GM12873 (cell line): ENCODE measurements at regions not wholly inside any gene's neighbourhood (a gene's known extent, or its start where the extent isn't known, plus 50 kb on each side); places are given as distances from the start of the nearest gene placed in this dataset.

Experiments used
- TF ChIP-seq, protein P1 (sequence below): IDR thresholded peaks from 2 replicates; pipeline ENCODE4 v1.5.1; 2012; ENCODE audit warnings: low read depth, mild to moderate bottlenecking, moderate library complexity, low read length, control low read depth; ENCODE audit not compliant: insufficient read depth; ENCODE audit errors: missing control alignments

DNA sequence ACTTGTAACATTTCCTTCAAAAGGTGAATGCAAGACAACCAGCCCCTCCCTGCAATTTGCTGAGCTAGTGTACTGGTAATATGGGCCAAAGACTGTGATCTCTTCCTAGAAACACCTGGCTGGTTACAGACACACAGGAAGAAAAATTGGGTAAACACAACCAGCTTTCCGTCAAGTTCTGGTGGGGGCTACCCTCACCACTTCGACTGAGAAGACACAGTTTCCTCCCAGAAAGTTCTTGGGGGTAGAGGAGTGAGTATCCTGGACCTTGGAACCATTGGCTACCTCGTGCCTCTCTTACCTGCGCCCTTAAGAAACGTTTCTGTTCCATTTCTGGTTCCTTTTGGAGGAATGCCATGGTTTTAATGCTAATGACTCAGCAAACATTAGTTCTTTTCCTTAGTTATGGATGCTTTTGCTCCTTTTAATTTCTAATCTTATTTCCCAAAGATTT is 120.9 kb upstream of the DLX2 start:
- TF ChIP-seq, protein P1, sequence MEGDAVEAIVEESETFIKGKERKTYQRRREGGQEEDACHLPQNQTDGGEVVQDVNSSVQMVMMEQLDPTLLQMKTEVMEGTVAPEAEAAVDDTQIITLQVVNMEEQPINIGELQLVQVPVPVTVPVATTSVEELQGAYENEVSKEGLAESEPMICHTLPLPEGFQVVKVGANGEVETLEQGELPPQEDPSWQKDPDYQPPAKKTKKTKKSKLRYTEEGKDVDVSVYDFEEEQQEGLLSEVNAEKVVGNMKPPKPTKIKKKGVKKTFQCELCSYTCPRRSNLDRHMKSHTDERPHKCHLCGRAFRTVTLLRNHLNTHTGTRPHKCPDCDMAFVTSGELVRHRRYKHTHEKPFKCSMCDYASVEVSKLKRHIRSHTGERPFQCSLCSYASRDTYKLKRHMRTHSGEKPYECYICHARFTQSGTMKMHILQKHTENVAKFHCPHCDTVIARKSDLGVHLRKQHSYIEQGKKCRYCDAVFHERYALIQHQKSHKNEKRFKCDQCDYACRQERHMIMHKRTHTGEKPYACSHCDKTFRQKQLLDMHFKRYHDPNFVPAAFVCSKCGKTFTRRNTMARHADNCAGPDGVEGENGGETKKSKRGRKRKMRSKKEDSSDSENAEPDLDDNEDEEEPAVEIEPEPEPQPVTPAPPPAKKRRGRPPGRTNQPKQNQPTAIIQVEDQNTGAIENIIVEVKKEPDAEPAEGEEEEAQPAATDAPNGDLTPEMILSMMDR: no peak

DNA sequence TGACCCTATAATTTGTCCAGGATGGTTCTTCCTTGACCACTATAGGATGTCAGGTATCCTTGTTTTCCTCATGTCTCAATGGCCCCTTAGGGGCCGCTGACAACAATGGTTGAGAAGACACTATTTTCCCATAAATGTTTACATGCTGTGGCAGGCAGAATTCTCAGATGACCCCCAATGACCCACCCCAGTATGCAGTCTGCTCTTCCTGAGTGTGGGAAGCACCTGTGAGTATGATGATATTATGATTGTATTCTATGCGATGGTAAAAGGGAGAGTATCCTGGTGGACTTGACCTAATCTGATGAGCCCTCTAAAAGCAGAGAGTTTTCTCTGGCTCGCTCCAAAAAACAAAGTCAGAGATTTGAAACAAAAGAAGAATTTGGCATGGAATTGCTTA is 123.1 kb upstream of the DLX2 start:
- TF ChIP-seq, protein P1: no peak

DNA sequence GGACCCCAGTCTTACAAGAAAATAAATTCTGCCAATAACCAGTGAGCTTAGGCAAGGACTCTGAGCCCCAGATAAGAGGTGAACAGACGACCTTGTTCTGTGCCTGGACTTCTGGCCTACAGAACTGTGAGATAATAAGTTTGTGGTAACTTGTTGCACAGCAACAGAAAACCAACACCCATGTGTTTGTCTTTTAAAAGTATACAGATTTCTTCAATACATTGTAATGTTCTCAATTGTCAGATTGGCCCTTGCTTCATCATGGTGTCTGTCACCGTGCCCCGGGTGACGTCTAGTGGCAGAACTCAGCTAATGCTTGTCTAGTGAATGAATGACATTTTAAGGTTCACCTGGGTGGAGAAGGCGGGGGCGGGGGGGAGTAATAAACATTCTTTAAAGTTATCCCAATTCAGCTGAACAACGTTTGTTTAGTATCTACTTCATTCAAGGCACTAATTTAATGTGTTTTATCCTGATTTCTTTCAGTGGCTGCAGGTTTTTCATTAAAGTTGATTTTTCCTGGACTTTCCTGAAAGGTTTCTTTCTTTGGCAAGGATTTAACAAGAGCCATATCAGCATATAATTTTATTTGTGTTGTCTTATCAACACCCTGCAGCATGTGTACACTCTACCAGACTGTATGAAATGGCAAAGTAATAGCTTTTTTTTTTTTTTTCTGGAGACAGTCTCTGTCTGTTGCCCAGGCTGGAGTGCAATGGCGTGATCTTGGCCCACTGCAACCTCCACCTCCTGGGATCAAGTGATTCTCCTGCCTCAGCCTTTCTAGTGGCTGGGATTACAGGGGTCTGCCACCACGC is 123.8 kb upstream of the DLX2 start:
- TF ChIP-seq, protein P1: no peak

DNA sequence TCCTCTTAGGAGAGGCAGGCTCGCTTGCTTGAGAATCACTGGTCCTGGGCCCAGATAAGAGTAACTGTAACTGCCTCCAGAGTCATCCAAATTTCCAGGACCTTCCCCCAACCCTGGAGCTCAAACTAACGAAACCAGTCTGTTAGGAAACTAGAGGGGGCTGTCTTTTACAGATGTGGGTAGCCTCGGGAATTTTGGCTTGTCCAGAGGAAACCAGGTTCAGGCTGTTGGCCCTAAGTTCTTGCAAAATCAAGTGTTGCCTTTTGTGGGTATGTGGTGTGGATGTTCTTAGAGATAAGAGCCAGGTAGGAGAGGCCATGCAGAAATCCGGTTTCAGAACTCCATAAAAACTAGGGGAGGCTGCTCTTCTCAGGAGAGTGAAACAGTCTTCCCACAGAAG is 125.0 kb upstream of the DLX2 start:
- TF ChIP-seq, protein P1: no peak

DNA sequence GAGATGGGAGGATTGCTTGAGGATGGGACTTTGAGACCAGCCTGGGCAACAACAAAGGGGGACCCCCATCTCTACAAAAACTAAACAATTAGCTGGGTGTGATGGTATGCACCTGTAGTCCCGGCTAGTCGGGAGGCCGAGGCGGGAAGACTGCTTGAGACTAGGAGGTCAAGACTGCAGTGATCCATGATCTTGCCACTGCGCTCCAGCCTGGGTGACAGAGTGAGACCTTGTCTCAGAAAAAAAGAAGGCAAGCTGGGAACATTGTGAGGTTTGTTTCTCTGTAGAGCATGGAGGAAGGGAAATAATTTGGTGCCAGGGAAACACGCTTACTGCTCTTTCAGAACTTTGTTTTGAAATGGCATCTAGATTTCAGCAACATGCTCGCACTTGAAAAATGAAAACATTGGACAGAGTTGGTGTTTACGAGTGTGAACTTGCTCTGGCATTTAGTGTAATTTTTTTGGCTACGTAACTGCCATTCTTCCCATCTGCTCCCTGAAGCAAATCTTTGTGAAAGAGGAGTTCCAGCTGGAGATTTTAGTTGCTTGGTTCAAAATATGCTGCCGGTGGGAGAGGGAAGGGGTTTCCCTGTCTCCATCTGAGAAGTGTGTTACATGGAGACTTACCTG is 125.6 kb upstream of the DLX2 start:
- TF ChIP-seq, protein P1: no peak

DNA sequence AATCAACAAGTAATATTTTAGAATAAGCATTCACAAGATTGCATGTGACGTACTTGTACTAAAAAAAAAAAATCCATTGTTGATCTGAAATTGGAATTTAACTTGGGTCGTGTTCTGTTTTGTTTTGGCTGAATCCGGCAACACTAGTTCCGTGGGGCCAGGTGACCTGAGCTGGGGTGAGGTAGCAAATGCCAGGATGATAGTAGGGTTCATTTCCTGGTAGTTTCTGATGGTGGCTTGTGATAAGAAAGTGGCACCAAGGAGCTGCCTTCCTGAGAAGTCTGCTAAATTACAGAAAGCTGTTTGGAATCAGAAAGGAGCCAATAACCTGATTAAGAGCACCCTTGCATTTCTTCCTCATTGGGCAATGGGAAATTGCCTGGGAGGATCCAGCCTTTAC is 126.4 kb upstream of the DLX2 start:
- TF ChIP-seq, protein P1: no peak

DNA sequence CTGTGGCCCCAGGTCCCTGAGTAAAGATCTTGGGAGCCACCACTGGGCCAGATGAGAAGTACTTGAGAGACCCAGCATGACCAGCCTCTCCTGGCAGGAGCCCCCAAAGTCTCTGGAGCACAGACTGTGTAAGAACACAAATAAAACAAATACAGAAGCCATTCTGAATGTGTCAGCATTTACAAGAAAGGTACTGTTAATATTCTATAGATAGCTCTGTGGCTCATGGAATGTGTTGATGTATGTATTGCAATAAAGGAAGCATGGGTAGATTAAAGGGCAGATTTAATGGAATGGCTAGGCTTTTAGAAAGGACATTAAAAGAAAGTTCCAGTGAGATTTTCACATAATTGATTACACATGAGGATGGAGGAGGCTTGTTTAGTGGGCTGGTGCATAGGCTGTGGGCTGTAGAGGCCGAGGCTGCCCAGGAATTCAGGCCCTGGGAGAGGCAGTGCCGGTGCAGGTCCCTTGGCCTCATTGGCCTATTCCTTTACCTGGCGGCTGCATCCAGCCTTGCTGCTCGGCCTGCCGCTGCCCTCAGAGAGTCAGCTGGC is 127.7 kb upstream of the DLX2 start:
- TF ChIP-seq, protein P1: no peak
